22Rv1 (cell line): ENCODE measurements at regions not wholly inside any gene's neighbourhood (a gene's known extent, or its start where the extent isn't known, plus 50 kb on each side); places are given as distances from the start of the nearest gene placed in this dataset.

Experiments used
- ZFX ChIP-seq: fragments of 450-650 bp; IDR thresholded peaks from 2 replicates; pipeline ENCODE4 v1.6.1; 2017; ENCODE audit warnings: antibody characterized with exemption, borderline replicate concordance
- TF ChIP-seq, protein P1 (sequence below): fragments of 450-650 bp; IDR thresholded peaks from 2 replicates; pipeline ENCODE4 v1.5.1; 2017; ENCODE audit warnings: mild to moderate bottlenecking

DNA sequence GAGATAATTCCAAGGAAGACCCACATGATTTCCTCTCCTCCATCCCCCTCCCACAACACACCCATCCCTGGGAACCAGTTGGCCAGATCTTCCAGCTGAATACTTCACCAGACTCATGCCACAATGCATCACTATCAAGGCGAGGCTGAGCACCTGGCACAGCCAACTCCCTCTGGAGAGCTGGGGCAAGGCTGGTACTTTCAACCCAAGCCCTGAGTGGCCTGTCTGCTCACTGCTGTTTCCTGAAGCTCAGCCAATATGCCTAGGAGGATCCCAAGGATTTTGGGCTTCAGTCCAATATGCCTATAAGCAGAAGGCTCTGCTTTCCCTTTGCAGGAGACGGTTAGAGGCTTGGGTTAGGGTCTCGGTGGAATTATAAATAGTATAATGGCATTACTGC, 90.9 kb upstream of the NEO1 start:
- TF ChIP-seq, protein P1, sequence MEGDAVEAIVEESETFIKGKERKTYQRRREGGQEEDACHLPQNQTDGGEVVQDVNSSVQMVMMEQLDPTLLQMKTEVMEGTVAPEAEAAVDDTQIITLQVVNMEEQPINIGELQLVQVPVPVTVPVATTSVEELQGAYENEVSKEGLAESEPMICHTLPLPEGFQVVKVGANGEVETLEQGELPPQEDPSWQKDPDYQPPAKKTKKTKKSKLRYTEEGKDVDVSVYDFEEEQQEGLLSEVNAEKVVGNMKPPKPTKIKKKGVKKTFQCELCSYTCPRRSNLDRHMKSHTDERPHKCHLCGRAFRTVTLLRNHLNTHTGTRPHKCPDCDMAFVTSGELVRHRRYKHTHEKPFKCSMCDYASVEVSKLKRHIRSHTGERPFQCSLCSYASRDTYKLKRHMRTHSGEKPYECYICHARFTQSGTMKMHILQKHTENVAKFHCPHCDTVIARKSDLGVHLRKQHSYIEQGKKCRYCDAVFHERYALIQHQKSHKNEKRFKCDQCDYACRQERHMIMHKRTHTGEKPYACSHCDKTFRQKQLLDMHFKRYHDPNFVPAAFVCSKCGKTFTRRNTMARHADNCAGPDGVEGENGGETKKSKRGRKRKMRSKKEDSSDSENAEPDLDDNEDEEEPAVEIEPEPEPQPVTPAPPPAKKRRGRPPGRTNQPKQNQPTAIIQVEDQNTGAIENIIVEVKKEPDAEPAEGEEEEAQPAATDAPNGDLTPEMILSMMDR = no peak
- TF ChIP-seq ZFX = no peak
